ENCODE measurements at regions not wholly inside any gene's neighbourhood (a gene's known extent, or its start where the extent isn't known, plus 50 kb on each side); places are given as distances from the start of the nearest gene placed in this dataset.
"Not testable (repeated sequence)": the region's sequence is repeated elsewhere in the genome, so short reads cannot be mapped to it uniquely, and the experiment has no call there.

GRCh38 chr22:35175392-35175791, 81.9 kb upstream of the HMGXB4 start:
- H3K27ac ChIP-seq = no peak overlapping the region
- no peaks in the 10 kb centered on the region for H3K27me3 ChIP-seq
- no peaks in the 10 kb centered on the region for H3K36me3 ChIP-seq (replicated peaks in 1 of 2; ENCODE audit: insufficient read depth in 1 of 2, low read depth in 2 of 2)
- no peak for ATAC-seq
- H3K9me3 ChIP-seq = no peaks in the 10 kb centered on the region
- H3K4me3 ChIP-seq = no peak overlapping the region
- TF ChIP-seq CTCF (IDR thresholded peaks at IDR 0.05) (no peak), POLR2A (IDR thresholded peaks at IDR 0.05) (no peak)
- DNase-seq = no peak
- no peaks in the 10 kb centered on the region for H3K4me1 ChIP-seq
- 38 to 60% methylated on average over 2 of the region's 2 CpGs for WGBS, 2 donors
- intact Hi-C loops (cut with DNase I) = no loop called here

GRCh38 chr22:35177811-35178210, 79.5 kb upstream of the HMGXB4 start:
- no peak for TF ChIP-seq POLR2A (IDR thresholded peaks at IDR 0.05)
- no peak for TF ChIP-seq CTCF (IDR thresholded peaks at IDR 0.05)
- ATAC-seq (no peak), DNase-seq (no peak)
- WGBS, 2 donors = 68 to 76% methylated on average over 2 of the region's 2 CpGs
- H3K4me3 ChIP-seq = no peak overlapping the region
- no peaks in the 10 kb centered on the region for H3K27me3 ChIP-seq
- H3K9me3 ChIP-seq = no peaks in the 10 kb centered on the region
- H3K27ac ChIP-seq = no peak overlapping the region
- H3K36me3 ChIP-seq (replicated peaks in 1 of 2; ENCODE audit: insufficient read depth in 1 of 2, low read depth in 2 of 2) = no peaks in the 10 kb centered on the region
- intact Hi-C loops (cut with DNase I) = no loop called here
- no peaks in the 10 kb centered on the region for H3K4me1 ChIP-seq

- Histone ChIP-seq H3K27ac (no peak overlapping the region), H3K9me3 (no peaks in the 10 kb centered on the region), H3K27me3 (no peaks in the 10 kb centered on the region), H3K4me1 (no peaks in the 10 kb centered on the region), H3K36me3 (replicated peaks in 1 of 2; ENCODE audit: insufficient read depth in 1 of 2, low read depth in 2 of 2) (no peaks in the 10 kb centered on the region), H3K4me3 (no peak overlapping the region)
- TF ChIP-seq POLR2A (IDR thresholded peaks at IDR 0.05) = no peak
- TF ChIP-seq CTCF (IDR thresholded peaks at IDR 0.05) = no peak
- WGBS, 2 donors = 85 to 93% methylated on average over 10 of the region's 10 CpGs
- no peak for ATAC-seq
- DNase-seq = no peak
- intact Hi-C loops (cut with DNase I) = no loop called here
Observed at GRCh38 chr22:35178446-35178845, 78.8 kb upstream of the HMGXB4 start.

- Histone ChIP-seq H3K36me3 (replicated peaks in 1 of 2; ENCODE audit: insufficient read depth in 1 of 2, low read depth in 2 of 2) (no peaks in the 10 kb centered on the region), H3K9me3 (peaks cover 0 to 13% (median 0%) of the 10 kb centered on the region in 3 donors), H3K27ac (no peak overlapping the region), H3K4me3 (no peak overlapping the region), H3K27me3 (no peaks in the 10 kb centered on the region), H3K4me1 (no peaks in the 10 kb centered on the region)
- TF ChIP-seq CTCF (IDR thresholded peaks at IDR 0.05) (no peak), POLR2A (IDR thresholded peaks at IDR 0.05) (no peak)
- DNase-seq = no peak
- WGBS, 2 donors = 26 to 50% methylated on average over 2 of the region's 2 CpGs
- intact Hi-C loops (cut with DNase I) = no loop called here
- ATAC-seq = no peak
Observed at GRCh38 chr22:35183917-35184316, 73.4 kb upstream of the HMGXB4 start.

GRCh38 chr22:35186492-35186891, 70.8 kb upstream of the HMGXB4 start:
- Histone ChIP-seq H3K27ac (no peak overlapping the region), H3K36me3 (replicated peaks in 1 of 2; ENCODE audit: insufficient read depth in 1 of 2, low read depth in 2 of 2) (no peaks in the 10 kb centered on the region), H3K4me1 (no peaks in the 10 kb centered on the region), H3K4me3 (no peak overlapping the region), H3K27me3 (no peaks in the 10 kb centered on the region), H3K9me3 (peaks cover 0 to 16% (median 0%) of the 10 kb centered on the region in 3 donors)
- DNase-seq (no peak), ATAC-seq (no peak)
- no peak for TF ChIP-seq POLR2A (IDR thresholded peaks at IDR 0.05)
- TF ChIP-seq CTCF (IDR thresholded peaks at IDR 0.05) = no peak
- intact Hi-C loops (cut with DNase I) = no loop called here
- WGBS, 2 donors = 53 to 59% methylated on average over 1 of the region's 1 CpG

- WGBS, 2 donors = 91 to 100% methylated on average over 1 of the region's 1 CpG
Observed at GRCh38 chr22:35188930-35189329, 68.4 kb upstream of the HMGXB4 start.

More at GRCh38 chr22:35188930-35189329, 68.4 kb upstream of the HMGXB4 start:
- DNase-seq; intact Hi-C loops (cut with DNase I); H3K4me3 ChIP-seq; ATAC-seq; H3K36me3 ChIP-seq (replicated peaks in 1 of 2; ENCODE audit: insufficient read depth in 1 of 2, low read depth in 2 of 2); H3K27me3 ChIP-seq; H3K27ac ChIP-seq; H3K4me1 ChIP-seq: not testable (repeated sequence)
- H3K9me3 ChIP-seq = peaks cover 0 to 16% (median 0%) of the 10 kb centered on the region in 3 donors
